ENCODE measurements at regions not wholly inside any gene's neighbourhood (a gene's known extent, or its start where the extent isn't known, plus 50 kb on each side); places are given as distances from the start of the nearest gene placed in this dataset.

DNA sequence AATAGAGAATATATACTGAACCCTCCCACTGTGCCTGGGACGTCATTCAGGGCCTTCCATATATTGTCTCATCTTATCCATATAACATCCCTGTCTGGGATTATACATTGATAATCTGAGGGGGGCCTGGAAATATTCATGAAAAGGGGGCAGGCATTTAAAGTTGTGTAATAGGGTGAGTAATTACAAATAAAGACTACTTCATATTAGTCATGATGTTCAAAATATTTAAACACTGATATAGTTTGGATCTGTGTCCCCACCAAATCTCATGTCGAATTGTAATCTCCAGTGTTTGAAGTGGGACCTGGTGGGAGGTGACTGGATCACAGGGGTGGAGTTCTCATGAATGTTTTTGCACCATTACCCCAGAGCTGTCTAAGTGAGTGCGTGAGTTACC lies 97.8 kb downstream of the AQP9 start:
- no peak overlapping the region for H3K4me3 ChIP-seq (ENCODE audit: low read depth, low read length)
- TF ChIP-seq, protein P1, sequence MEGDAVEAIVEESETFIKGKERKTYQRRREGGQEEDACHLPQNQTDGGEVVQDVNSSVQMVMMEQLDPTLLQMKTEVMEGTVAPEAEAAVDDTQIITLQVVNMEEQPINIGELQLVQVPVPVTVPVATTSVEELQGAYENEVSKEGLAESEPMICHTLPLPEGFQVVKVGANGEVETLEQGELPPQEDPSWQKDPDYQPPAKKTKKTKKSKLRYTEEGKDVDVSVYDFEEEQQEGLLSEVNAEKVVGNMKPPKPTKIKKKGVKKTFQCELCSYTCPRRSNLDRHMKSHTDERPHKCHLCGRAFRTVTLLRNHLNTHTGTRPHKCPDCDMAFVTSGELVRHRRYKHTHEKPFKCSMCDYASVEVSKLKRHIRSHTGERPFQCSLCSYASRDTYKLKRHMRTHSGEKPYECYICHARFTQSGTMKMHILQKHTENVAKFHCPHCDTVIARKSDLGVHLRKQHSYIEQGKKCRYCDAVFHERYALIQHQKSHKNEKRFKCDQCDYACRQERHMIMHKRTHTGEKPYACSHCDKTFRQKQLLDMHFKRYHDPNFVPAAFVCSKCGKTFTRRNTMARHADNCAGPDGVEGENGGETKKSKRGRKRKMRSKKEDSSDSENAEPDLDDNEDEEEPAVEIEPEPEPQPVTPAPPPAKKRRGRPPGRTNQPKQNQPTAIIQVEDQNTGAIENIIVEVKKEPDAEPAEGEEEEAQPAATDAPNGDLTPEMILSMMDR (IDR thresholded peaks at IDR 0.05; ENCODE audit: borderline replicate concordance, insufficient read depth, low read depth, low read length): no peak

DNA sequence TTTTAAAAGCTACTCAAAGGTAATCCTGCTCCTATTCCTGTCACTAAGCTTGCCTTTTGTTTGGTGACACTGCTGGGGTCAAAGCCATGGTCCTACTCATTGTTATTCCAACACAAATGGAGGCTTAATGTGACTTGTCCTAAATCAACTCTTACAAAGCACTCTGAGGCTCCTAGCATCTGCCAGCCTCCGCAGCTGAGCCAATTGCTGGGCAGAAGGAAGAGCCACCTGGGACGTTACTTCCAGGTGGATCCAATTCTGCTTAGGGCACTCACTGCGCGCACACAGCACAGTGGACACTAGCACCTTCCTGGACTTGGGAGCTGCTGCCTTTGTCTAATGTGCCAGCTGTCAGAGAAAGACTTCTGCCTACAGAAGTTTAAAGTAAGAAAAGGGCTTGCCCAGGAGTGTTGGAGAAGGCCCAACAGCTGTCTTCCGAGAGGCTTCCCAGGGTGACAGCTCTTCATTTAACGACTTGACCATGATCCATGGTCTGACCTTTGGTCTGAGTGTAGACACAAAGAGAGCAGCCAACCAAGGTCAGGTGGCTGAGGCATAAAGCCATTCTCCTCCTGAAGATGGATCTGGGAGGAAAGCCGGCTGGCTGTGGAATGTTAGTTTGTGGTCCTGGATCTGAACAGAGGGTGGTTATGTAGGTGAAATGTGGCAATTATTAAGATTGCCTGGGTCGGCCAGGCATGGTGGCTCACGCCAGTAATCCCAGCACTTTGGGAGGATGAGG lies 102.2 kb downstream of the AQP9 start:
- TF ChIP-seq, protein P1 (IDR thresholded peaks at IDR 0.05; ENCODE audit: borderline replicate concordance, insufficient read depth, low read depth, low read length): no peak
- no peak overlapping the region for H3K4me3 ChIP-seq (ENCODE audit: low read depth, low read length)

DNA sequence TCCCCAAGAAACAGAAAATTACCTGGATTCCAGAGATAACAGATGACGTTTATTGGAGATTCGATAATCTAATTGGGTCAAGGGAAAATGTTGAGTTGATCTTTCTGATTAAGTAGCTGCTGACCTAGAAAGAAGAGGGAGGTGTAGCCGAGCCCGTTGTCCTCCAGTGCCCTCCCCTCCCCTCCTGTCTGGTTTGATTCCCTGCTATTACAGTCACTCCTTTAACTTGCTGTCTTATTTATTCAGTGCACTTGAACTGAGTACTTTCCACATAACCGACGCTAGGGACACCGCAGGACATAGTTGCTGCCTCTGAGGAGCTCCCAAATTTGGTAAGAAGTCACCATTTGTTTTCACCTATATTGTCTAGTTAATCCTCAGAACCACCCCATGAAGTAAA lies 103.7 kb downstream of the AQP9 start:
- TF ChIP-seq, protein P1 (IDR thresholded peaks at IDR 0.05; ENCODE audit: borderline replicate concordance, insufficient read depth, low read depth, low read length): no peak

DNA sequence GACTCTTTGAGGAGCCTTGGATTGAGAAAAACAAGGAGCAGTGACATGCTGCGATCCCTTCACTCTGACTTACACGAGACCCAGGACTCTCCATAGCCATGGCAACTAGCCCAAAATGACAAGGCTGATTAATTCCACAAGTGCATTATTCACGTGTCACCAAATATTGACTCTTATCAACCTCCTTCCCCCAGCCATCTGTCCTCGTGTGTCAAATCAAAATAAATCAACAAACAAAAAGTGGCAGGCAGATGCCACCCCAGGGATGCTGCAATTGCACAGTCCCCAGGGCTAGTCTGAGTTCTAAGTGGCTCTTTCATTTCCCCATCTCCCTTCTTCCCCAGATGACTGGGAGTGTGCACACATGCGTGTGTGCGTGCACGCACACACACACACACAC lies 104.9 kb downstream of the AQP9 start:
- TF ChIP-seq, protein P1 (IDR thresholded peaks at IDR 0.05; ENCODE audit: borderline replicate concordance, insufficient read depth, low read depth, low read length): no peak
- H3K4me3 ChIP-seq (ENCODE audit: low read depth, low read length): no peak overlapping the region

More for the DNA sequence above, 103.7 kb downstream of the AQP9 start:
- no peak overlapping the region for H3K4me3 ChIP-seq (ENCODE audit: low read depth, low read length)

DNA sequence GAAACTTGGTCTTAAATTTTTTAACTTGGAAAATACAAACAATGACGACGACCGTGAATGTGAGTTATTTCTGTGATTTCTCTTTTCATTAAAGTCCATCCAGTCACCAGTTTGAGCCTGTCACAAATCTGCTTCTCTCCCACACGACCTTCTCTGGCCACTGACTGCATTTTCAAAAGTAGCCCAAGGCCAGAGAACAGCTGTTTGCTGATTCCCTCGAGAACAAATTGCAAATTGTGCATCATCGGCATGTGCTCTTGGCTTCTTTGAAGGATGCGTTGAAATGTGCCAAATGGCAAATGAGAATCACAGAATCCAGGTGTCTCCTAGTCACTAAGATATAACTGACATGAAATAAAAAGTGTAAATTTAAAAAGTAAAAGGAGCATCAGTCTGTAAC lies 106.4 kb downstream of the AQP9 start:
- TF ChIP-seq, protein P1 (IDR thresholded peaks at IDR 0.05; ENCODE audit: borderline replicate concordance, insufficient read depth, low read depth, low read length): no peak
- no peak overlapping the region for H3K4me3 ChIP-seq (ENCODE audit: low read depth, low read length)

DNA sequence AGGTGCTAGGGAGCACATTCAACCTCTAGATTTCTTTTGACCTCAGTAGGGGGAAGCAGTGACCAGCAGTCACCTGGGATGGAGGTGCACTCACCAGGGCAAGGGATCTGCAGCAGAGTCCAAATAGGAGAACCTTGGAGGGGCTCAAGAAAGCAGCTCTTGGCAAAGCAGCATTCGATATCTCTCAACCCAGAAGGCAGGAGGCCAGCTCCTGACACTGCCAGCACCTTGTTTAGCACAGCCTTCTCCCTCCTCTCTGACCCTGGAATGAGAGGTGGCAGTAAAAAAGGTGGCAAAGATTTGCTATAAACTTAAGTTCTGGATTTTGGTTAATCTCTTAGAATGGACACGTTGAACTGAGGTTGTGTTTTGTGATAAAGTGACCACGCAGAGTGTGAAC lies 107.9 kb downstream of the AQP9 start:
- no peak overlapping the region for H3K4me3 ChIP-seq (ENCODE audit: low read depth, low read length)
- TF ChIP-seq, protein P1 (IDR thresholded peaks at IDR 0.05; ENCODE audit: borderline replicate concordance, insufficient read depth, low read depth, low read length): no peak
